GM23338 (cell line): ENCODE measurements at regions not wholly inside any gene's neighbourhood (a gene's known extent, or its start where the extent isn't known, plus 50 kb on each side); places are given as distances from the start of the nearest gene placed in this dataset.

Experiments
- ATAC-seq: fragments of 200-7000 bp; cut with Tn5 transposase; 3 replicates; pipeline ENCODE4 v1.9.1; 2020
- DNase-seq: peaks from one replicate; pipeline ENCODE4 v3.0.0-alpha.2; 2015; ENCODE audit warnings: low spot score
- H2AFZ ChIP-seq: fragments of 200-600 bp; sonication (generic); 2 replicates; pipeline ENCODE4 v1.8.0; 2016; ENCODE audit warnings: antibody characterized with exemption, mild to moderate bottlenecking, moderate library complexity
- H3F3A ChIP-seq: fragments of 200-600 bp; sonication (generic); replicated peaks from 2 replicates; pipeline ENCODE4 v1.8.0; 2017; ENCODE audit warnings: antibody characterized with exemption, mixed run types, low read depth
- H3K27ac ChIP-seq: fragments of 200-600 bp; sonication (generic); 2 replicates; pipeline ENCODE4 v1.6.1; 2016; ENCODE audit warnings: low read depth
- H3K27me3 ChIP-seq: fragments of 200-600 bp; sonication (generic); 2 replicates; pipeline ENCODE4 v1.8.0; 2016; ENCODE audit warnings: mild to moderate bottlenecking, mixed run types, moderate library complexity; ENCODE audit not compliant: insufficient read depth
- H3K36me3 ChIP-seq: fragments of 200-600 bp; sonication (generic); 2 replicates; pipeline ENCODE4 v1.8.0; 2016; ENCODE audit warnings: mild to moderate bottlenecking; ENCODE audit not compliant: insufficient read depth
- H3K4me1 ChIP-seq: fragments of 200-600 bp; sonication (generic); 2 replicates; pipeline ENCODE4 v1.8.0; 2016; ENCODE audit warnings: mild to moderate bottlenecking, moderate library complexity; ENCODE audit not compliant: insufficient read depth
- H3K4me2 ChIP-seq: fragments of 200-600 bp; sonication (generic); 2 replicates; pipeline ENCODE4 v1.7.1; 2017; ENCODE audit warnings: mixed run types
- H3K4me3 ChIP-seq: fragments of 200-600 bp; sonication (generic); 2 replicates; pipeline ENCODE4 v1.6.1; 2016; ENCODE audit warnings: mixed run types
- H3K79me2 ChIP-seq: fragments of 200-600 bp; sonication (generic); replicated peaks from 2 replicates; pipeline ENCODE4 v1.8.0; 2017; ENCODE audit warnings: mild to moderate bottlenecking; ENCODE audit not compliant: insufficient read depth
- H3K9me2 ChIP-seq: fragments of 200-600 bp; sonication (generic); 2 replicates; pipeline ENCODE4 v1.8.0; 2017; ENCODE audit not compliant: insufficient read depth
- H4K20me1 ChIP-seq: fragments of 200-600 bp; sonication (generic); replicated peaks from 2 replicates; pipeline ENCODE4 v1.8.0; 2017; ENCODE audit warnings: mild to moderate bottlenecking; ENCODE audit not compliant: insufficient read depth
- H3K27ac Mint-ChIP-seq: 2 replicates; pipeline ENCODE4 v1.8.0; 2020; ENCODE audit warnings: inconsistent platforms, mild to moderate bottlenecking, moderate library complexity, mixed read lengths
- H3K27me3 Mint-ChIP-seq: 3 replicates; pipeline ENCODE4 v1.8.0; 2022; ENCODE audit warnings: low read depth, mild to moderate bottlenecking, moderate library complexity, mixed read lengths, inconsistent platforms; ENCODE audit not compliant: insufficient read depth, poor library complexity
- H3K36me3 Mint-ChIP-seq: 3 replicates; pipeline ENCODE4 v1.8.0; 2021; ENCODE audit warnings: low read depth, mild to moderate bottlenecking, inconsistent platforms, moderate library complexity, mixed read lengths
- H3K4me1 Mint-ChIP-seq: 3 replicates; pipeline ENCODE4 v1.8.0; 2020; ENCODE audit warnings: mild to moderate bottlenecking, inconsistent platforms, mixed read lengths
- H3K4me3 Mint-ChIP-seq: 3 replicates; pipeline ENCODE4 v1.8.0; 2021; ENCODE audit warnings: moderate library complexity, mild to moderate bottlenecking, inconsistent platforms, mixed read lengths
- H3K9me3 Mint-ChIP-seq: 3 replicates; pipeline ENCODE4 v1.8.0; 2020; ENCODE audit warnings: moderate library complexity, mild to moderate bottlenecking, inconsistent platforms, mixed read lengths
- CREB1 ChIP-seq: fragments of 250-450 bp; sonication (Bioruptor Pico); IDR thresholded peaks from 2 replicates; pipeline ENCODE4 v1.5.0; 2020; ENCODE audit warnings: low read depth, mild to moderate bottlenecking, moderate library complexity
- CTCF ChIP-seq, 2 experiments: fragments of 200-600 bp in 1 of 2; sonication (generic) in 1 of 2; conservative IDR thresholded peaks; 2 replicates each; pipeline versions ENCODE4 v1.5.1 to v1.6.1; 2016 to 2017; ENCODE audit warnings: antibody characterized with exemption in 2 of 2, low read depth in 2 of 2, mild to moderate bottlenecking in 2 of 2, moderate library complexity in 1 of 2
- ETS1 ChIP-seq: IDR thresholded peaks from 2 replicates; pipeline ENCODE4 v1.6.1; 2016; ENCODE audit warnings: antibody characterized with exemption
- EZH2 ChIP-seq: fragments of 200-600 bp; sonication (generic); IDR thresholded peaks from one replicate; pipeline ENCODE4 v1.8.0; 2017; ENCODE audit warnings: antibody characterized with exemption, mild to moderate bottlenecking, low read depth; ENCODE audit not compliant: unreplicated experiment
- EZH2phosphoT487 ChIP-seq: fragments of 200-600 bp; sonication (generic); IDR thresholded peaks from one replicate; pipeline ENCODE4 v1.8.1; 2018; ENCODE audit warnings: antibody characterized with exemption; ENCODE audit not compliant: unreplicated experiment
- JUNB ChIP-seq: IDR thresholded peaks from one replicate; pipeline ENCODE4 v1.6.1; 2016; ENCODE audit warnings: antibody characterized with exemption; ENCODE audit not compliant: unreplicated experiment
- NANOG ChIP-seq: IDR thresholded peaks from 2 replicates; pipeline ENCODE4 v1.6.1; 2016; ENCODE audit warnings: antibody characterized with exemption, borderline replicate concordance
- POLR2AphosphoS5 ChIP-seq: IDR thresholded peaks from 2 replicates; pipeline ENCODE4 v1.6.1; 2016; ENCODE audit warnings: antibody characterized with exemption, low read depth
- REST ChIP-seq: IDR thresholded peaks from one replicate; pipeline ENCODE4 v1.6.1; 2018; ENCODE audit warnings: antibody characterized with exemption; ENCODE audit not compliant: unreplicated experiment
- STAT1 ChIP-seq: IDR thresholded peaks from one replicate; pipeline ENCODE4 v1.6.1; 2016; ENCODE audit warnings: antibody characterized with exemption; ENCODE audit not compliant: unreplicated experiment
- ZNF114 ChIP-seq: fragments of 250-450 bp; sonication (Bioruptor Pico); IDR thresholded peaks from 2 replicates; pipeline ENCODE4 v1.5.0; 2020; ENCODE audit warnings: mild to moderate bottlenecking, moderate library complexity
- ZNF331 ChIP-seq: fragments of 250-450 bp; sonication (Bioruptor Pico); IDR thresholded peaks from 2 replicates; pipeline ENCODE4 v1.5.0; 2020; ENCODE audit warnings: low read depth, mild to moderate bottlenecking, moderate library complexity
- ZNF462 ChIP-seq: fragments of 250-450 bp; sonication (Bioruptor Pico); IDR thresholded peaks from 2 replicates; pipeline ENCODE4 v1.5.0; 2020; ENCODE audit warnings: mild to moderate bottlenecking, moderate library complexity

GRCh38 chr5:133751846-133752245 lies 139.5 kb upstream of the FSTL4 start:
- Histone ChIP-seq H3K27ac (no peak overlapping the region), H3F3A (no peaks in the 10 kb centered on the region), H3K79me2 (no peaks in the 10 kb centered on the region), H3K4me1 (no peaks in the 10 kb centered on the region), H3K36me3 (no peaks in the 10 kb centered on the region), H3K9me2 (peaks cover 6% of the 10 kb centered on the region; the same call in 1 of the 2 replicates), H3K4me2 (no peak overlapping the region), H3K27me3 (no peaks in the 10 kb centered on the region), H2AFZ (no peak overlapping the region), H4K20me1 (no peaks in the 10 kb centered on the region), H3K4me3 (no peak overlapping the region)
- Mint-ChIP-seq H3K4me3 (no peak overlapping the region), H3K36me3 (no peaks in the 10 kb centered on the region), H3K27ac (no peak overlapping the region), H3K4me1 (no peaks in the 10 kb centered on the region), H3K9me3 (peaks cover 2% of the 10 kb centered on the region; the same call in 2 of the 3 replicates), H3K27me3 (peaks cover 11% of the 10 kb centered on the region)
- ATAC-seq (no peak), DNase-seq (no peak)
- no peak for TF ChIP-seq NANOG
- no peak for TF ChIP-seq EZH2phosphoT487
- TF ChIP-seq ZNF331 (CRISPR knock-in tag), result no peak
- no peak for TF ChIP-seq REST
- no peak for TF ChIP-seq POLR2AphosphoS5
- no peak for TF ChIP-seq JUNB
- TF ChIP-seq CTCF (conservative IDR thresholded peaks at IDR 0.05; ENCODE audit: low read depth in 2 of 2), result no peak
- no peak for TF ChIP-seq ZNF114 (CRISPR knock-in tag)
- no peak for TF ChIP-seq CREB1
- TF ChIP-seq ZNF462, result no peak
- no peak for TF ChIP-seq STAT1
- no peak for TF ChIP-seq EZH2
- TF ChIP-seq ETS1, result no peak
